Neural cell (in vitro differentiated cells): ENCODE measurements at regions not wholly inside any gene's neighbourhood (a gene's known extent, or its start where the extent isn't known, plus 50 kb on each side); places are given as distances from the start of the nearest gene placed in this dataset.

Experiments
- CTCF ChIP-seq: fragments of 450-650 bp; IDR thresholded peaks from 2 replicates; pipeline ENCODE4 v1.5.1; 2014; ENCODE audit warnings: antibody characterized with exemption, mild to moderate bottlenecking, moderate library complexity; ENCODE audit not compliant: poor library complexity, severe bottlenecking
- MXI1 ChIP-seq: fragments of 450-650 bp; conservative IDR thresholded peaks from 2 replicates; pipeline ENCODE4 v1.6.1; 2014; ENCODE audit warnings: antibody characterized with exemption, mild to moderate bottlenecking; ENCODE audit not compliant: poor library complexity, severe bottlenecking
- POLR2AphosphoS5 ChIP-seq: IDR thresholded peaks from 2 replicates; pipeline ENCODE4 v1.6.1; 2012
- RAD21 ChIP-seq: fragments of 450-650 bp; conservative IDR thresholded peaks from 2 replicates; pipeline ENCODE4 v1.6.1; 2014; ENCODE audit warnings: antibody characterized with exemption, mild to moderate bottlenecking, moderate library complexity
- SMC3 ChIP-seq: fragments of 450-650 bp; conservative IDR thresholded peaks from 2 replicates; pipeline ENCODE4 v1.6.1; 2014; ENCODE audit warnings: antibody characterized with exemption, mild to moderate bottlenecking, moderate library complexity; ENCODE audit not compliant: poor library complexity
- TAF1 ChIP-seq: IDR thresholded peaks from 2 replicates; pipeline ENCODE4 v1.6.1; 2012; ENCODE audit warnings: low read depth

DNA sequence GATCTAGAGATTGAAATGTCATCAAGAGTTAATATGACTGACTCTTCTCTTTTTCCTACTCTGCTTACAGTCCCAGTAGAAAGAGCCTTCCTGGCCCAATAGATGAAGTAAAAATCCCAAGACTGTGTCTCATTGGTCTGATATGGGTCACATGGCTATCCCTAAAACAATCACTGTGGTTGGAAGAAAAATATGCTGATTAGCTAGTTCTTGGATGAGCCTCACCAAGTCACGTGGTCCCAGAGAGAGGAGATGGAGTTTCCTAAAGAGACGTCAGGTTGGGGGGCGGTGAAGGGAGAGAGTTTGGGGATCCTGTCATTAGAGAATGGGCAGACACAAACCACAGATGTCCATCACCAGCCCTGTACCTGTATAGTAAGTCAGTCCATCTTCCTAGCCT lies 466.3 kb downstream of the HAPSTR1 start:
- TF ChIP-seq CTCF (no peak), SMC3 (no peak), POLR2AphosphoS5 (no peak), RAD21 (no peak), MXI1 (no peak), TAF1 (no peak)
